GM12891 (cell line): ENCODE measurements at regions not wholly inside any gene's neighbourhood (a gene's known extent, or its start where the extent isn't known, plus 50 kb on each side); places are given as distances from the start of the nearest gene placed in this dataset.

Experiments
- PAX5 ChIP-seq: IDR thresholded peaks from 2 replicates; pipeline ENCODE4 v1.6.1; 2011; ENCODE audit warnings: low read length, moderate library complexity, mild to moderate bottlenecking; ENCODE audit not compliant: insufficient read depth, severe bottlenecking
- POLR2A ChIP-seq: IDR thresholded peaks from 2 replicates; pipeline ENCODE4 v1.6.1; 2011; ENCODE audit warnings: low read depth, low read length, control low read depth
- POLR2AphosphoS5 ChIP-seq: IDR thresholded peaks from 2 replicates; pipeline ENCODE4 v1.6.1; 2011; ENCODE audit warnings: low read depth, low read length, control low read depth
- POU2F2 ChIP-seq: IDR thresholded peaks from 2 replicates; pipeline ENCODE4 v1.6.1; 2011; ENCODE audit warnings: low read depth, mild to moderate bottlenecking, control low read depth, low read length, moderate library complexity
- SPI1 ChIP-seq: IDR thresholded peaks from 2 replicates; pipeline ENCODE4 v1.6.1; 2011; ENCODE audit warnings: low read depth, low read length, control low read depth
- TAF1 ChIP-seq: IDR thresholded peaks from 2 replicates; pipeline ENCODE4 v1.6.1; 2011; ENCODE audit warnings: low read depth, low read length, control low read depth

DNA sequence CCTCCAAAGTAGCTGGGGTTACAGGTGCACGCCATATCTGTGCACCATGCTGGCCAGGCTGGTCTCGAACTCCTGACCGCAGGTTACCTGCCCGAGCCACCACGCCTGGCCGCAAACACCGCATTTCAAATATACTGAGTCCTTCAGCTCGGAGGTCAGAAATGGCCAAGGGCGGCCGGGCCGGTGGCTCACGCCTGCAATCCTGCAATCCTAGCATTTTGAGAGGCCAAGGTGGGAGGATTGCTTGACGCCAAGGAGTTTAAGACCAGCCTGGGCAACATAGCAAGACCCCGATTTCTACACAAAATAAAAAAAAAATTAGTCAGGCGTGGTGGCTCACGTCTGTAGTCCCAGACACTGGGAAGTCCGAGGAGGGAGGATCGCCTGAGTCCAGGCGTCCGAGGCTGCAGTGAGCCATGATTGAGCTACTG is 71.9 kb upstream of the PPP2R3B start:
- no peak for TF ChIP-seq POLR2A
- TF ChIP-seq POLR2AphosphoS5: no peak
- no peak for TF ChIP-seq TAF1
- no peak for TF ChIP-seq SPI1
- TF ChIP-seq POU2F2: no peak
- no peak for TF ChIP-seq PAX5
